Umbilical cord (tissue), 1 donor: ENCODE measurements at regions not wholly inside any gene's neighbourhood (a gene's known extent, or its start where the extent isn't known, plus 50 kb on each side); places are given as distances from the start of the nearest gene placed in this dataset.
"Not testable (repeated sequence)": the region's sequence is repeated elsewhere in the genome, so short reads cannot be mapped to it uniquely, and the experiment has no call there.

Experiments used
- DNase-seq: peaks from one replicate; pipeline ENCODE4 v3.0.0-alpha.2; 2015; ENCODE audit warnings: low spot score

GRCh38 chr20:54766483-54766882 is 291.1 kb downstream of the DOK5 start:
- no peak for DNase-seq

- no peak for DNase-seq
Observed at GRCh38 chr20:54763366-54763765, 288.0 kb downstream of the DOK5 start.

GRCh38 chr20:54759589-54759988 is 284.2 kb downstream of the DOK5 start:
- no peak for DNase-seq

GRCh38 chr20:54746796-54747195 is 271.4 kb downstream of the DOK5 start:
- DNase-seq, result no peak

- no peak for DNase-seq
Observed at GRCh38 chr20:54745780-54746179, 270.4 kb downstream of the DOK5 start.

GRCh38 chr20:54744097-54744496 is 268.7 kb downstream of the DOK5 start:
- DNase-seq, result no peak

- DNase-seq, result no peak
Observed at GRCh38 chr20:54742193-54742592, 266.8 kb downstream of the DOK5 start.

- no peak for DNase-seq
Observed at GRCh38 chr20:54736421-54736820, 261.0 kb downstream of the DOK5 start.

- no peak for DNase-seq
Observed at GRCh38 chr20:54733687-54734086, 258.3 kb downstream of the DOK5 start.

GRCh38 chr20:54727490-54727889 is 252.1 kb downstream of the DOK5 start:
- no peak for DNase-seq

- DNase-seq, result peak; percentile 54
Observed at GRCh38 chr20:54726687-54727300, 251.4 kb downstream of the DOK5 start.

GRCh38 chr20:54725266-54725665 is 249.9 kb downstream of the DOK5 start:
- DNase-seq, result not testable (repeated sequence)

- DNase-seq, result no peak
Observed at GRCh38 chr20:54723723-54724122, 248.3 kb downstream of the DOK5 start.

- DNase-seq, result peak; percentile 90
Observed at GRCh38 chr20:54717983-54718382, 242.6 kb downstream of the DOK5 start.

GRCh38 chr20:54716790-54717189 is 241.4 kb downstream of the DOK5 start:
- DNase-seq, result no peak

- peak; percentile 68 for DNase-seq
Observed at GRCh38 chr20:54716174-54716747, 240.9 kb downstream of the DOK5 start.

GRCh38 chr20:54714817-54715216 is 239.4 kb downstream of the DOK5 start:
- no peak for DNase-seq

- DNase-seq, result no peak
Observed at GRCh38 chr20:54713727-54714126, 238.3 kb downstream of the DOK5 start.

GRCh38 chr20:54711071-54711470 is 235.7 kb downstream of the DOK5 start:
- peak; percentile 82 for DNase-seq

- peak; percentile 87 for DNase-seq
Observed at GRCh38 chr20:54710341-54710740, 234.9 kb downstream of the DOK5 start.

- DNase-seq, result no peak
Observed at GRCh38 chr20:54708229-54708628, 232.8 kb downstream of the DOK5 start.

GRCh38 chr20:54707801-54708200 is 232.4 kb downstream of the DOK5 start:
- no peak for DNase-seq

- DNase-seq, result no peak
Observed at GRCh38 chr20:54706581-54706980, 231.2 kb downstream of the DOK5 start.
